Hematopoietic multipotent progenitor cell treated with erythropoietin and hydrocortisone succinate and interleukin-3 and kit ligand, for 17 days (in vitro differentiated cells): ENCODE measurements at regions not wholly inside any gene's neighbourhood (a gene's known extent, or its start where the extent isn't known, plus 50 kb on each side); places are given as distances from the start of the nearest gene placed in this dataset.

Experiments used
- DNase-seq: peaks from one replicate; pipeline ENCODE4 v3.0.0-alpha.2; 2015; ENCODE audit warnings: low spot score

- DNase-seq = no peak
Measured at GRCh38 chr3:23152989-23153388, 50.1 kb upstream of the UBE2E2 start.
